ENCODE measurements at regions not wholly inside any gene's neighbourhood (a gene's known extent, or its start where the extent isn't known, plus 50 kb on each side); places are given as distances from the start of the nearest gene placed in this dataset.

DNA sequence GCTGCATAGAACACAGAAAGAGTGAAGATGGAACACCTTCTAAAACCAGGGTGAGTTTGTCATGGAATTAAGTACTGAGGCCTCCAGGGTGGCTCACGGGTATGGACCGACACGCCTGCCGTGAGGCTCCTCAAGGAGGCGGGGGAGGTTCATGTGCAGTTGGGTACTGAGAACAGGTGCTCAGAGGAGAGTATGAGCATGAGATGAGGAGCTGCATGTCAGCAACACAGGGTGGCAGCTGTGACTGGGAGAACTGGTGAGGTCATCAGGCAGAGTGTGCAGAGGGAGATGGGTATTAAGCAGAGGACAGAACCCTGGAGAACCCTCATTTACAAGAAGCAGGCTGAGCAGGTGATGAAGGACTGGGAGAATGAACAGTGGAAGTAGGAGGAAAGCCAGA, 63.2 kb upstream of the KLHL29 start:
- no peak for TF ChIP-seq ZNF311 (tag by site-specific recombination; IDR thresholded peaks at IDR 0.05; ENCODE audit: borderline replicate concordance)
- TF ChIP-seq ATF2 (tag by site-specific recombination; IDR thresholded peaks at IDR 0.05; ENCODE audit: low read depth) = 0 out of 2 replicates have a peak, but pooled peaks have one; percentile 4
- TF ChIP-seq, protein P1, sequence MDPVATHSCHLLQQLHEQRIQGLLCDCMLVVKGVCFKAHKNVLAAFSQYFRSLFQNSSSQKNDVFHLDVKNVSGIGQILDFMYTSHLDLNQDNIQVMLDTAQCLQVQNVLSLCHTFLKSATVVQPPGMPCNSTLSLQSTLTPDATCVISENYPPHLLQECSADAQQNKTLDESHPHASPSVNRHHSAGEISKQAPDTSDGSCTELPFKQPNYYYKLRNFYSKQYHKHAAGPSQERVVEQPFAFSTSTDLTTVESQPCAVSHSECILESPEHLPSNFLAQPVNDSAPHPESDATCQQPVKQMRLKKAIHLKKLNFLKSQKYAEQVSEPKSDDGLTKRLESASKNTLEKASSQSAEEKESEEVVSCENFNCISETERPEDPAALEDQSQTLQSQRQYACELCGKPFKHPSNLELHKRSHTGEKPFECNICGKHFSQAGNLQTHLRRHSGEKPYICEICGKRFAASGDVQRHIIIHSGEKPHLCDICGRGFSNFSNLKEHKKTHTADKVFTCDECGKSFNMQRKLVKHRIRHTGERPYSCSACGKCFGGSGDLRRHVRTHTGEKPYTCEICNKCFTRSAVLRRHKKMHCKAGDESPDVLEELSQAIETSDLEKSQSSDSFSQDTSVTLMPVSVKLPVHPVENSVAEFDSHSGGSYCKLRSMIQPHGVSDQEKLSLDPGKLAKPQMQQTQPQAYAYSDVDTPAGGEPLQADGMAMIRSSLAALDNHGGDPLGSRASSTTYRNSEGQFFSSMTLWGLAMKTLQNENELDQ (tag by site-specific recombination; IDR thresholded peaks at IDR 0.05; ENCODE audit: low read depth) = no peak
- no peak overlapping the region for H3K27ac ChIP-seq (ENCODE audit: extremely low read depth, low read depth, low read length)
- ChIA-PET POLR2A (no interaction called here), CTCF (interaction anchor here (1.7 kb wide), 1 partner anchor 9 kb away, joined by 6 read pairs; no protein-coding TSS in a partner anchor)
- no peaks in the 10 kb centered on the region for H3K4me1 ChIP-seq (ENCODE audit: control insufficient read depth, insufficient read depth, low read length)
- no peaks in the 10 kb centered on the region for H3K9me3 ChIP-seq (ENCODE audit: control insufficient read depth, insufficient read depth, low read depth, low read length)
- H3K36me3 ChIP-seq (ENCODE audit: control insufficient read depth in 2 of 2, insufficient read depth in 1 of 2, low read length in 2 of 2) = no peaks in the 10 kb centered on the region
- no peak overlapping the region for H3K4me3 ChIP-seq (ENCODE audit: low read depth, low read length)

- Histone ChIP-seq H3K36me3 (ENCODE audit: control insufficient read depth in 2 of 2, insufficient read depth in 1 of 2, low read length in 2 of 2) (no peaks in the 10 kb centered on the region), H3K9me3 (ENCODE audit: control insufficient read depth, insufficient read depth, low read depth, low read length) (no peaks in the 10 kb centered on the region), H3K27ac (ENCODE audit: extremely low read depth, low read depth, low read length) (no peak overlapping the region), H3K4me1 (ENCODE audit: control insufficient read depth, insufficient read depth, low read length) (no peaks in the 10 kb centered on the region), H3K4me3 (ENCODE audit: low read depth, low read length) (no peak overlapping the region)
- CTCF ChIA-PET = interaction anchor here (0.6 to 0.7 kb wide), 2 partner anchors 53 to 173 kb away, joined by 3 to 7 read pairs; no protein-coding TSS in a partner anchor
- POLR2A ChIA-PET = no interaction called here
- TF ChIP-seq ZNF704 (tag by site-specific recombination; IDR thresholded peaks at IDR 0.05) (no peak), ZNF362 (tag by site-specific recombination; IDR thresholded peaks at IDR 0.05) (no peak), ZNF639 (tag by site-specific recombination; IDR thresholded peaks at IDR 0.05) (no peak), ZNF501 (tag by site-specific recombination; IDR thresholded peaks at IDR 0.05) (no peak), ZNF335 (tag by site-specific recombination; conservative IDR thresholded peaks at IDR 0.05) (no peak), SALL2 (tag by site-specific recombination; IDR thresholded peaks at IDR 0.05; ENCODE audit: borderline replicate concordance) (no peak), WT1 (tag by site-specific recombination; IDR thresholded peaks at IDR 0.05) (no peak), ZNF24 (tag by site-specific recombination; IDR thresholded peaks at IDR 0.05) (no peak), ZNF391 (tag by site-specific recombination; IDR thresholded peaks at IDR 0.05; ENCODE audit: borderline replicate concordance, low read depth) (no peak), ZNF140 (tag by site-specific recombination; IDR thresholded peaks at IDR 0.05) (no peak), SP2 (tag by site-specific recombination; IDR thresholded peaks at IDR 0.05) (no peak), ZNF76 (tag by site-specific recombination; IDR thresholded peaks at IDR 0.05; ENCODE audit: borderline replicate concordance, low read depth) (no peak), HOXD13 (CRISPR knock-in tag; IDR thresholded peaks at IDR 0.05; ENCODE audit: borderline replicate concordance) (no peak), ZNF747 (tag by site-specific recombination; IDR thresholded peaks at IDR 0.05) (no peak), ZNF18 (tag by site-specific recombination; IDR thresholded peaks at IDR 0.05) (no peak), ZNF658 (tag by site-specific recombination; IDR thresholded peaks at IDR 0.05) (no peak), ZNF248 (tag by site-specific recombination; IDR thresholded peaks at IDR 0.05) (no peak), ZBTB7A (tag by site-specific recombination; IDR thresholded peaks at IDR 0.05; ENCODE audit: low read depth) (no peak)
- TF ChIP-seq, protein P2, sequence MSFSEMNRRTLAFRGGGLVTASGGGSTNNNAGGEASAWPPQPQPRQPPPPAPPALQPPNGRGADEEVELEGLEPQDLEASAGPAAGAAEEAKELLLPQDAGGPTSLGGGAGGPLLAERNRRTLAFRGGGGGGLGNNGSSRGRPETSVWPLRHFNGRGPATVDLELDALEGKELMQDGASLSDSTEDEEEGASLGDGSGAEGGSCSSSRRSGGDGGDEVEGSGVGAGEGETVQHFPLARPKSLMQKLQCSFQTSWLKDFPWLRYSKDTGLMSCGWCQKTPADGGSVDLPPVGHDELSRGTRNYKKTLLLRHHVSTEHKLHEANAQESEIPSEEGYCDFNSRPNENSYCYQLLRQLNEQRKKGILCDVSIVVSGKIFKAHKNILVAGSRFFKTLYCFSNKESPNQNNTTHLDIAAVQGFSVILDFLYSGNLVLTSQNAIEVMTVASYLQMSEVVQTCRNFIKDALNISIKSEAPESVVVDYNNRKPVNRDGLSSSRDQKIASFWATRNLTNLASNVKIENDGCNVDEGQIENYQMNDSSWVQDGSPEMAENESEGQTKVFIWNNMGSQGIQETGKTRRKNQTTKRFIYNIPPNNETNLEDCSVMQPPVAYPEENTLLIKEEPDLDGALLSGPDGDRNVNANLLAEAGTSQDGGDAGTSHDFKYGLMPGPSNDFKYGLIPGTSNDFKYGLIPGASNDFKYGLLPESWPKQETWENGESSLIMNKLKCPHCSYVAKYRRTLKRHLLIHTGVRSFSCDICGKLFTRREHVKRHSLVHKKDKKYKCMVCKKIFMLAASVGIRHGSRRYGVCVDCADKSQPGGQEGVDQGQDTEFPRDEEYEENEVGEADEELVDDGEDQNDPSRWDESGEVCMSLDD (tag by site-specific recombination; IDR thresholded peaks at IDR 0.05) = no peak
Observed at GRCh38 chr2:23322567-23323197, 62.3 kb upstream of the KLHL29 start.

Measured in HEK293 (cell line).